ENCODE measurements at regions not wholly inside any gene's neighbourhood (a gene's known extent, or its start where the extent isn't known, plus 50 kb on each side); places are given as distances from the start of the nearest gene placed in this dataset.

DNA sequence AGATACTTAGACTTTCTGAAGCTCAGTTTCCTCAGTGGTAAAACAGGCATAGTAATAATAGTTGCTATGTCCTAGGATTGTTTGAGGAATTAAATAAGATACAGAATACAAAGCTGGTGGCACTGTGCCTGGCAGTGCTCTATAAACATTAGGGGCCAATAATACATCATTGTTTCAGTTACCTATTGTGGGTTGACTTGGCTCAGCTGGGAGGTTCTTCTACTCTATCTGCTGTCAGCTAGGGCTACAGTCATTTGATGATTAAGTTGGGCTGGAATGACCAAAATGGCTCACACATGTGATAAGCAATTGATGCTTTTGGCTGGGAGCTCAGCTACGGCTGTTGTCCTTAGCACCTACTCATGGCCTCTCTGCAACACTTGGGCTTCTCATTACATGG, 121.2 kb upstream of the USP9X start:
- Histone ChIP-seq H3K36me3 (ENCODE audit: insufficient read depth, low read length) (no peaks in the 10 kb centered on the region), H3K4me1 (ENCODE audit: insufficient read depth, low read length) (no peaks in the 10 kb centered on the region), H3K4me3 (ENCODE audit: low read length) (no peak overlapping the region), H3K9me3 (ENCODE audit: low read length) (no peaks in the 10 kb centered on the region), H3K27me3 (ENCODE audit: insufficient read depth, low read length, poor library complexity, severe bottlenecking) (no peaks in the 10 kb centered on the region), H3K27ac (ENCODE audit: low read depth, low read length) (no peak overlapping the region)
- no peaks in the 10 kb centered on the region for H3K36me3 Mint-ChIP-seq
- CTCF ChIA-PET: no interaction called here
- no peak overlapping the region for H3K4me3 Mint-ChIP-seq
- DNase-seq: no peak
- H3K4me1 Mint-ChIP-seq: no peaks in the 10 kb centered on the region
- POLR2A ChIA-PET: no interaction called here
- H3K27me3 Mint-ChIP-seq: peaks cover 0 to 10% of the 10 kb centered on the region in 2 donors
- H3K27ac Mint-ChIP-seq: no peak overlapping the region
- peaks cover 0 to 5% (median 0%) of the 10 kb centered on the region in 5 donors for H3K9me3 Mint-ChIP-seq

DNA sequence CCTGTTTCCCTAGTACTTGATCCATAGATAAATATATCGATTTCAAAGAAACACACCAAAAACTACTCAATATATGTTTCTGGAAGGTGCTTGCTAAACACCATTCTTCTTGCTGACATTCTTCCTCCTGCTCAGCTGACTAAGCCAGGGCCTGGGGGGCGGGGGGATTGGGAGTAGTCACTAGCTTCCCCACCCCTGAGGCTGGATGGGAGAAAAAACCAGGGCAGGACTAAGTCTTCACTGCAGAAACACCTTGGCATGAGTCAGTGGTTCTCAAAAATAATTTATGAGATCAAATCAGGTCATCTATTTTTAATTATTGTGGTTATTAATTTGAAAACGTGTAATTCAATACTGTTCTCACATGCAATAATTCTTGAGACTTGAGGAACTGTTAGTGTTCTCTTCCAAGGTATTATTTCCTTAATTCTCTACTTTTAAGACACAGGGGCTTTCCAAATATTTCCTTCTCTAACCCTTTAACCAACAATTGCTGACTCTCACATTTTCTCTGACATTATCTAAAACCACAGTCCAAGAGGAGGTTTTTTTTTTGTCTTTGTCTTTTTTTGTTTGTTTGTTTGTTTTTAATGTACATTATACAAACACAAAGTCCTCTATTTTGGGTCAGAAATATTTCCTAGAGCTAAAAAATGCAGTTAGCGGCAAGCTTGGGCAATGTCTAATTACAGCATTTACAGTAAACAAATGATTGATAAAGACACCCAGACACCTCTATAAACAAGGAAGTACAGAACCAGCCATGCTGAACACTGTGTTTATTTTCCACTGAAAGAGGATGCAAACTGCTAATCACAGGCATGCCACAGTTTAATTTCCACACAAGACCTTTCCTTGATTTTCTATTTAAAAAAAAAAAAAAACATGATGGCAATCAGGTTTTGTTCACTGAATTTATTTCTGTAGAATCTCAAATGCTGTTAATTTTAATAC, 120.3 kb upstream of the USP9X start:
- Histone ChIP-seq H3K9me3 (ENCODE audit: low read length) (no peaks in the 10 kb centered on the region), H3K27ac (ENCODE audit: low read depth, low read length) (no peak overlapping the region), H3K4me1 (ENCODE audit: insufficient read depth, low read length) (no peaks in the 10 kb centered on the region), H3K36me3 (ENCODE audit: insufficient read depth, low read length) (no peaks in the 10 kb centered on the region), H3K4me3 (ENCODE audit: low read length) (no peak overlapping the region), H3K27me3 (ENCODE audit: insufficient read depth, low read length, poor library complexity, severe bottlenecking) (no peaks in the 10 kb centered on the region)
- ChIA-PET CTCF (no interaction called here), POLR2A (no interaction called here)
- H3K36me3 Mint-ChIP-seq: no peaks in the 10 kb centered on the region
- H3K9me3 Mint-ChIP-seq: peaks cover 0 to 5% (median 0%) of the 10 kb centered on the region in 5 donors
- H3K27ac Mint-ChIP-seq: peak overlapping the region in 1 of 8 donors; percentile 68
- peaks cover 0 to 12% of the 10 kb centered on the region in 2 donors for H3K27me3 Mint-ChIP-seq
- no peaks in the 10 kb centered on the region for H3K4me1 Mint-ChIP-seq
- H3K4me3 Mint-ChIP-seq: no peak overlapping the region
- DNase-seq: no peak

GRCh38 chrX:40966213-40966820, 118.9 kb upstream of the USP9X start:
- POLR2A ChIA-PET: no interaction called here
- Mint-ChIP-seq H3K4me1 (no peaks in the 10 kb centered on the region), H3K4me3 (no peak overlapping the region)

DNA sequence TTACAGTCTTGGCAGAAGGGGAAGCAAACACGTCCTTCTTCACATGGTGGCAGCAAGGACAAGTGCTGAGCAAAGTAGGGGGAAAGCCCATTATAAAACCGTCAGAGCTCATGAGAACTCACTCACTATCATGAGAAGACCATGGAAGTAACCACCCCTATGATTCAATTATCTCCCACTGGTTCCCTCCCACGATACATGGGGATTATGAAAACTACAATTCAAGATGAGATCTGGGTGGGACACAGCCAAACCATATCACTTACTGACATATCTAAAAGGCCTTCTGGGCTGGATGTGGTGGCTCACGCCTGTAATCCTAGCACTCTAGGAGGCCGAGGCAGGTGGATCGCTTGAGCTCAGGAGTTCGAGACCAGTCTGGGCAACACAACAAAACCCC, 117.1 kb upstream of the USP9X start:
- H3K27ac ChIP-seq (ENCODE audit: low read depth, low read length): no peak overlapping the region
- Mint-ChIP-seq H3K4me1 (no peaks in the 10 kb centered on the region), H3K27ac (no peak overlapping the region), H3K9me3 (peaks cover 0 to 5% (median 0%) of the 10 kb centered on the region in 5 donors), H3K36me3 (peaks cover 0 to 4% (median 0%) of the 10 kb centered on the region in 3 donors), H3K27me3 (peaks cover 0 to 12% of the 10 kb centered on the region in 2 donors), H3K4me3 (no peak overlapping the region)
- CTCF ChIA-PET: no interaction called here
- H3K4me1 ChIP-seq (ENCODE audit: insufficient read depth, low read length): no peaks in the 10 kb centered on the region
- H3K36me3 ChIP-seq (ENCODE audit: insufficient read depth, low read length): no peaks in the 10 kb centered on the region
- H3K9me3 ChIP-seq (ENCODE audit: low read length): no peaks in the 10 kb centered on the region
- DNase-seq: no peak
- no peaks in the 10 kb centered on the region for H3K27me3 ChIP-seq (ENCODE audit: insufficient read depth, low read length, poor library complexity, severe bottlenecking)
- POLR2A ChIA-PET: no interaction called here
- H3K4me3 ChIP-seq (ENCODE audit: low read length): no peak overlapping the region

More at GRCh38 chrX:40966213-40966820, 118.9 kb upstream of the USP9X start:
- Histone ChIP-seq H3K9me3 (ENCODE audit: low read length) (no peaks in the 10 kb centered on the region), H3K4me3 (ENCODE audit: low read length) (no peak overlapping the region), H3K36me3 (ENCODE audit: insufficient read depth, low read length) (no peaks in the 10 kb centered on the region), H3K27ac (ENCODE audit: low read depth, low read length) (no peak overlapping the region), H3K4me1 (ENCODE audit: insufficient read depth, low read length) (no peaks in the 10 kb centered on the region), H3K27me3 (ENCODE audit: insufficient read depth, low read length, poor library complexity, severe bottlenecking) (no peaks in the 10 kb centered on the region)
- H3K27me3 Mint-ChIP-seq: peaks cover 0 to 12% of the 10 kb centered on the region in 2 donors
- no peak overlapping the region for H3K27ac Mint-ChIP-seq
- H3K36me3 Mint-ChIP-seq: no peaks in the 10 kb centered on the region
- DNase-seq: no peak
- CTCF ChIA-PET: no interaction called here
- H3K9me3 Mint-ChIP-seq: peaks cover 0 to 5% (median 0%) of the 10 kb centered on the region in 5 donors

DNA sequence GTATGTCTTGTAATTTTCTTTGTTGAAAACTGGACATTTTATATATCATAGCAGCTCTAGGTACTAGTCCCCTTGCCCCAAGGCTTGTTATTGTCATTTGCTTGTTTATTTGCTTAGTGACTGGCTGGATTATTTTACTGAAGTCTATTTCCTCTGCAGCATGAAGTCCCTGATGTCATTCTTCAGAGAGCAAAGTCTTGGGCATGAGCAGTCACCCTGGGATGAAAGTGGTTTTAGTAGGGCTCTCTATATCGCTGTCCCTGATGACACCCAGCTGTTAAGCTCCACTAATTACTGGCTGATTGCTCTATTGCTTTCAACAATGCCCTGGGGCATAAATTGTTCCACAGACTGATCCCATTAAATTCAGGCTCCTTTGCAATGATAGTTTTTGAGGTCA, 113.5 kb upstream of the USP9X start:
- no peaks in the 10 kb centered on the region for H3K36me3 ChIP-seq (ENCODE audit: insufficient read depth, low read length)
- CTCF ChIA-PET: no interaction called here
- Mint-ChIP-seq H3K4me3 (no peak overlapping the region), H3K36me3 (peaks cover 0 to 4% (median 0%) of the 10 kb centered on the region in 3 donors), H3K27ac (no peak overlapping the region), H3K27me3 (peaks cover 7 to 12% of the 10 kb centered on the region in 2 donors), H3K9me3 (no peaks in the 10 kb centered on the region), H3K4me1 (no peaks in the 10 kb centered on the region)
- H3K27me3 ChIP-seq (ENCODE audit: insufficient read depth, low read length, poor library complexity, severe bottlenecking): no peaks in the 10 kb centered on the region
- H3K9me3 ChIP-seq (ENCODE audit: low read length): no peaks in the 10 kb centered on the region
- no peak overlapping the region for H3K27ac ChIP-seq (ENCODE audit: low read depth, low read length)
- POLR2A ChIA-PET: no interaction called here
- no peak overlapping the region for H3K4me3 ChIP-seq (ENCODE audit: low read length)
- no peaks in the 10 kb centered on the region for H3K4me1 ChIP-seq (ENCODE audit: insufficient read depth, low read length)
- no peak for DNase-seq

GRCh38 chrX:40973619-40974018, 111.6 kb upstream of the USP9X start:
- no peaks in the 10 kb centered on the region for H3K36me3 ChIP-seq (ENCODE audit: insufficient read depth, low read length)
- Mint-ChIP-seq H3K36me3 (peaks cover 0 to 8% (median 2%) of the 10 kb centered on the region in 3 donors), H3K4me1 (no peaks in the 10 kb centered on the region), H3K27me3 (peaks cover 4 to 12% of the 10 kb centered on the region in 2 donors), H3K27ac (no peak overlapping the region), H3K4me3 (no peak overlapping the region), H3K9me3 (peaks cover 0 to 5% (median 5%) of the 10 kb centered on the region in 5 donors)
- H3K4me3 ChIP-seq (ENCODE audit: low read length): no peak overlapping the region
- no peaks in the 10 kb centered on the region for H3K4me1 ChIP-seq (ENCODE audit: insufficient read depth, low read length)
- ChIA-PET POLR2A (no interaction called here), CTCF (no interaction called here)
- no peak overlapping the region for H3K27ac ChIP-seq (ENCODE audit: low read depth, low read length)
- no peak for DNase-seq
- H3K27me3 ChIP-seq (ENCODE audit: insufficient read depth, low read length, poor library complexity, severe bottlenecking): no peaks in the 10 kb centered on the region
- no peaks in the 10 kb centered on the region for H3K9me3 ChIP-seq (ENCODE audit: low read length)

GRCh38 chrX:40975951-40976350, 109.3 kb upstream of the USP9X start:
- H3K4me1 ChIP-seq (ENCODE audit: insufficient read depth, low read length): no peaks in the 10 kb centered on the region
- POLR2A ChIA-PET: no interaction called here
- Mint-ChIP-seq H3K36me3 (peaks cover 0 to 8% (median 2%) of the 10 kb centered on the region in 3 donors), H3K27ac (no peak overlapping the region), H3K4me1 (no peaks in the 10 kb centered on the region), H3K4me3 (no peak overlapping the region), H3K9me3 (peaks cover 0 to 5% (median 5%) of the 10 kb centered on the region in 5 donors), H3K27me3 (peaks cover 2 to 12% of the 10 kb centered on the region in 2 donors)
- H3K36me3 ChIP-seq (ENCODE audit: insufficient read depth, low read length): no peaks in the 10 kb centered on the region
- no peaks in the 10 kb centered on the region for H3K9me3 ChIP-seq (ENCODE audit: low read length)
- no peak for DNase-seq
- H3K4me3 ChIP-seq (ENCODE audit: low read length): no peak overlapping the region
- CTCF ChIA-PET: no interaction called here
- H3K27ac ChIP-seq (ENCODE audit: low read depth, low read length): no peak overlapping the region
- no peaks in the 10 kb centered on the region for H3K27me3 ChIP-seq (ENCODE audit: insufficient read depth, low read length, poor library complexity, severe bottlenecking)

- H3K4me1 ChIP-seq (ENCODE audit: insufficient read depth, low read length): no peaks in the 10 kb centered on the region
- Mint-ChIP-seq H3K36me3 (peaks cover 0 to 8% (median 2%) of the 10 kb centered on the region in 3 donors), H3K27me3 (peaks cover 5 to 12% of the 10 kb centered on the region in 2 donors), H3K4me3 (no peak overlapping the region), H3K27ac (no peak overlapping the region), H3K9me3 (peaks cover 0 to 5% (median 5%) of the 10 kb centered on the region in 5 donors), H3K4me1 (no peaks in the 10 kb centered on the region)
- no peak overlapping the region for H3K27ac ChIP-seq (ENCODE audit: low read depth, low read length)
- POLR2A ChIA-PET: no interaction called here
- H3K36me3 ChIP-seq (ENCODE audit: insufficient read depth, low read length): no peaks in the 10 kb centered on the region
- CTCF ChIA-PET: no interaction called here
- no peaks in the 10 kb centered on the region for H3K9me3 ChIP-seq (ENCODE audit: low read length)
- no peak overlapping the region for H3K4me3 ChIP-seq (ENCODE audit: low read length)
- DNase-seq: no peak
- no peaks in the 10 kb centered on the region for H3K27me3 ChIP-seq (ENCODE audit: insufficient read depth, low read length, poor library complexity, severe bottlenecking)
Observed at GRCh38 chrX:40976981-40977380, 108.3 kb upstream of the USP9X start.
